Caco-2 (cell line): ENCODE measurements at regions not wholly inside any gene's neighbourhood (a gene's known extent, or its start where the extent isn't known, plus 50 kb on each side); places are given as distances from the start of the nearest gene placed in this dataset.

ENCODE experiments used
- BruUV-seq: library from RNA; stranded (reverse); fragments of 400-500 nt; replicated peaks from 2 replicates; lab custom pipeline; 2021; lab: Mats Ljungman, UMichigan
- CTCF ChIA-PET: fragments of 300-600 bp; sonication (Branson Sonifier 250); formaldehyde crosslinking; loops from one replicate; lab custom pipeline; 2022; ENCODE audit warnings: antibody characterized with exemption; lab: Charles Lee
- POLR2A ChIA-PET: fragments of 300-600 bp; sonication (Branson Sonifier 250); formaldehyde crosslinking; loops from one replicate; lab custom pipeline; 2022; ENCODE audit warnings: antibody characterized with exemption; lab: Charles Lee
- DNase-seq, 2 experiments: peaks; one replicate each; pipeline versions ENCODE4 v3.0.0 to v3.0.0-alpha.2; 2020 to 2022
- H3K27me3 ChIP-seq: replicated peaks from 2 replicates; pipeline ENCODE4 v1.6.0; 2011; ENCODE audit warnings: low read length; ENCODE audit not compliant: control insufficient read depth, insufficient read depth
- H3K36me3 ChIP-seq: 2 replicates; pipeline ENCODE4 v1.5.1; 2011; ENCODE audit warnings: low read length; ENCODE audit not compliant: control insufficient read depth, insufficient read depth
- H3K4me1 ChIP-seq: fragments of 250-450 bp; sonication (Bioruptor Pico); 2 replicates; pipeline ENCODE4 v1.5.1; 2020; ENCODE audit warnings: mild to moderate bottlenecking
- H3K4me3 ChIP-seq: 2 replicates; pipeline ENCODE4 v1.5.1; 2011; ENCODE audit warnings: low read depth, mild to moderate bottlenecking, control low read depth, low read length
- H3K9me3 ChIP-seq: fragments of 250-450 bp; sonication (Bioruptor Pico); 2 replicates; pipeline ENCODE4 v1.5.1; 2020; ENCODE audit warnings: mild to moderate bottlenecking, moderate library complexity
- H3K27ac Mint-ChIP-seq: one replicate; pipeline ENCODE4 v1.8.0; 2022; ENCODE audit warnings: mixed read lengths; ENCODE audit not compliant: unreplicated experiment
- H3K27me3 Mint-ChIP-seq: one replicate; pipeline ENCODE4 v1.8.0; 2022; ENCODE audit warnings: mixed read lengths; ENCODE audit not compliant: insufficient read depth, unreplicated experiment
- H3K36me3 Mint-ChIP-seq: one replicate; pipeline ENCODE4 v1.8.0; 2022; ENCODE audit warnings: mild to moderate bottlenecking, mixed read lengths; ENCODE audit not compliant: insufficient read depth, unreplicated experiment
- H3K4me1 Mint-ChIP-seq: one replicate; pipeline ENCODE4 v1.8.0; 2022; ENCODE audit warnings: low read depth, mixed read lengths; ENCODE audit not compliant: unreplicated experiment
- H3K4me3 Mint-ChIP-seq: one replicate; pipeline ENCODE4 v1.8.0; 2022; ENCODE audit warnings: mild to moderate bottlenecking, moderate library complexity, mixed read lengths; ENCODE audit not compliant: unreplicated experiment
- H3K9me3 Mint-ChIP-seq: one replicate; pipeline ENCODE4 v1.8.0; 2022; ENCODE audit warnings: mixed read lengths; ENCODE audit not compliant: unreplicated experiment
- CTCF ChIP-seq, 2 experiments: fragments of 200-600 bp in 1 of 2; IDR thresholded peaks; 1 replicate in 1 of 2; 2 replicates in 1 of 2; pipeline versions ENCODE4 v1.5.1 to v1.8.0; 2011 to 2022; ENCODE audit warnings: antibody characterized with exemption in 1 of 2, control low read depth in 1 of 2, inconsistent platforms in 1 of 2, low read depth in 1 of 2, low read length in 1 of 2, mild to moderate bottlenecking in 1 of 2, moderate library complexity in 1 of 2; ENCODE audit not compliant: insufficient read depth in 1 of 2, severe bottlenecking in 1 of 2, unreplicated experiment in 1 of 2
- intact Hi-C: fragments of 100-400 bp; cut with micrococcal nuclease; formaldehyde crosslinking; loops from one replicate; pipeline ENCODE4 v1.10.0; 2022; ENCODE audit not compliant: unreplicated experiment

- H3K9me3 Mint-ChIP-seq, result no peaks in the 10 kb centered on the region
- intact Hi-C loops, result no loop called here
- DNase-seq, result peak in 1 of 2 experiments; percentile 13
- H3K27ac Mint-ChIP-seq, result peak overlapping the region; percentile 1
- no peaks in the 10 kb centered on the region for H3K9me3 ChIP-seq
- H3K4me1 ChIP-seq, result peaks cover 17% of the 10 kb centered on the region
- no peaks in the 10 kb centered on the region for H3K36me3 Mint-ChIP-seq
- POLR2A ChIA-PET, result no interaction called here
- no peaks in the 10 kb centered on the region for H3K27me3 ChIP-seq
- CTCF ChIA-PET, result interaction anchor here (0.6 to 1.9 kb wide), 3 partner anchors 197 to 349 kb away, joined by 5 to 8 read pairs (median 5); no protein-coding TSS in a partner anchor
- no peak for TF ChIP-seq CTCF (IDR thresholded peaks at IDR 0.05; ENCODE audit: insufficient read depth in 1 of 2, low read depth in 1 of 2, low read length in 1 of 2, severe bottlenecking in 1 of 2, unreplicated experiment in 1 of 2)
- H3K27me3 Mint-ChIP-seq, result no peaks in the 10 kb centered on the region
- no peak overlapping the region for H3K4me3 ChIP-seq
- H3K4me3 Mint-ChIP-seq, result no peak overlapping the region
- H3K4me1 Mint-ChIP-seq, result peaks cover 8% of the 10 kb centered on the region
- BruUV-seq, result no TSS peak
- no peaks in the 10 kb centered on the region for H3K36me3 ChIP-seq
These were observed 84.5 kb upstream of the LCLAT1 start for GRCh38 chr2:30362468-30363081.

GRCh38 chr2:30363406-30363805, 83.6 kb upstream of the LCLAT1 start:
- Histone ChIP-seq H3K36me3 (no peaks in the 10 kb centered on the region), H3K27me3 (no peaks in the 10 kb centered on the region), H3K4me1 (peaks cover 17% of the 10 kb centered on the region), H3K9me3 (no peaks in the 10 kb centered on the region), H3K4me3 (no peak overlapping the region)
- Mint-ChIP-seq H3K36me3 (no peaks in the 10 kb centered on the region), H3K9me3 (no peaks in the 10 kb centered on the region), H3K27ac (no peak overlapping the region), H3K4me1 (peaks cover 8% of the 10 kb centered on the region), H3K4me3 (no peak overlapping the region), H3K27me3 (no peaks in the 10 kb centered on the region)
- no TSS peak for BruUV-seq
- ChIA-PET CTCF (no interaction called here), POLR2A (interaction anchor here (0.7 kb wide), 1 partner anchor 703 kb away, joined by 3 read pairs; no protein-coding TSS in a partner anchor)
- DNase-seq, result no peak
- intact Hi-C loops, result no loop called here
- no peak for TF ChIP-seq CTCF (IDR thresholded peaks at IDR 0.05; ENCODE audit: insufficient read depth in 1 of 2, low read depth in 1 of 2, low read length in 1 of 2, severe bottlenecking in 1 of 2, unreplicated experiment in 1 of 2)

- H3K36me3 ChIP-seq, result no peaks in the 10 kb centered on the region
- no peaks in the 10 kb centered on the region for H3K27me3 ChIP-seq
- intact Hi-C loops, result no loop called here
- POLR2A ChIA-PET, result no interaction called here
- H3K4me3 ChIP-seq, result no peak overlapping the region
- peaks cover 8% of the 10 kb centered on the region for H3K4me1 Mint-ChIP-seq
- CTCF ChIA-PET, result no interaction called here
- H3K9me3 Mint-ChIP-seq, result no peaks in the 10 kb centered on the region
- DNase-seq, result no peak
- peaks cover 17% of the 10 kb centered on the region for H3K4me1 ChIP-seq
- H3K27me3 Mint-ChIP-seq, result no peaks in the 10 kb centered on the region
- no peak overlapping the region for H3K27ac Mint-ChIP-seq
- no peaks in the 10 kb centered on the region for H3K36me3 Mint-ChIP-seq
- no peak overlapping the region for H3K4me3 Mint-ChIP-seq
- no peaks in the 10 kb centered on the region for H3K9me3 ChIP-seq
- no peak for TF ChIP-seq CTCF (IDR thresholded peaks at IDR 0.05; ENCODE audit: insufficient read depth in 1 of 2, low read depth in 1 of 2, low read length in 1 of 2, severe bottlenecking in 1 of 2, unreplicated experiment in 1 of 2)
- BruUV-seq, result no TSS peak
These were observed 81.8 kb upstream of the LCLAT1 start for GRCh38 chr2:30365201-30365600.
